Pancreas (tissue), 10 donors: ENCODE measurements at regions not wholly inside any gene's neighbourhood (a gene's known extent, or its start where the extent isn't known, plus 50 kb on each side); places are given as distances from the start of the nearest gene placed in this dataset.

Source experiments
- ATAC-seq, 4 donors: fragments of 200-7000 bp; cut with Tn5 transposase; one replicate each; pipeline versions ENCODE4 v1.8.0 to v1.9.1; 2020; ENCODE audit warnings: mild to moderate bottlenecking in 4 of 4, moderate library complexity in 4 of 4
- DNase-seq, 6 donors: peaks; one replicate each; pipeline ENCODE4 v3.0.0-alpha.2; 2020
- FAIRE-seq: peaks from 2 replicates; lab custom pipeline; 2012; peaks lifted over from hg19 to GRCh38; lab: Jason Lieb, UNC
- H3K27ac ChIP-seq, 4 donors: fragments of 200-600 bp; sonication (generic); 1 replicate in 3 of 4; 2 replicates in 1 of 4; pipeline versions ENCODE4 v1.5.0 to v1.8.0; 2020
- H3K27me3 ChIP-seq, 4 donors: fragments of 200-600 bp; one replicate each; pipeline ENCODE4 v1.8.0; 2021
- H3K36me3 ChIP-seq, 3 donors: fragments of 200-600 bp; sonication (generic) in 1 of 3; one replicate each; pipeline versions ENCODE4 v1.5.0 to v1.8.0; 2020 to 2021
- H3K4me1 ChIP-seq, 3 donors: fragments of 200-600 bp; one replicate each; pipeline ENCODE4 v1.8.0; 2021
- H3K4me3 ChIP-seq, 4 donors: fragments of 200-600 bp; sonication (generic) in 2 of 4; one replicate each; pipeline versions ENCODE4 v1.5.0 to v1.8.0; 2020 to 2021
- H3K9me3 ChIP-seq, 4 donors: fragments of 200-600 bp; one replicate each; pipeline ENCODE4 v1.8.0; 2021
- WGBS, 2 donors: extraction: QIAGEN DNeasy Blood & Tissue Kit; methylation state at CpG; one replicate each; pipeline ENCODE4 v1.1.7; 2013; 5-methylcytosine and 5-hydroxymethylcytosine counted together
- intact Hi-C, 3 donors: fragments of 100-400 bp; cut with DNase I; formaldehyde crosslinking; loops; one replicate each; pipeline versions ENCODE4 v1.11.1 to v1.14.2; 2022
- TF ChIP-seq, protein P1 (sequence below), 4 donors: fragments of 200-600 bp; sonication (generic) in 3 of 4; IDR thresholded peaks; one replicate each; pipeline versions ENCODE4 v1.5.0 to v1.8.0; 2021; ENCODE audit warnings: antibody characterized with exemption in 4 of 4
- donor health status: healthy with polysubstance abuse.
- donor health status: DM: no; HTN: no; CAD: no; lungs with moderate emphysema.
- donor health status: DM: no; HTN: no; CAD: no.
- donor health status: control.
- donor health status: control.
- donor health status: Bipolar disorder and iron deficiency.
- donor health status: DM: yes; HTN: yes; CAD: no.
- donor health status: DM: no; HTN: no; CAD: no.
- donor health status: DM: no; HTN: no; CAD: no.
- donor health status: DM: yes; HTN: yes; CAD: no.

DNA sequence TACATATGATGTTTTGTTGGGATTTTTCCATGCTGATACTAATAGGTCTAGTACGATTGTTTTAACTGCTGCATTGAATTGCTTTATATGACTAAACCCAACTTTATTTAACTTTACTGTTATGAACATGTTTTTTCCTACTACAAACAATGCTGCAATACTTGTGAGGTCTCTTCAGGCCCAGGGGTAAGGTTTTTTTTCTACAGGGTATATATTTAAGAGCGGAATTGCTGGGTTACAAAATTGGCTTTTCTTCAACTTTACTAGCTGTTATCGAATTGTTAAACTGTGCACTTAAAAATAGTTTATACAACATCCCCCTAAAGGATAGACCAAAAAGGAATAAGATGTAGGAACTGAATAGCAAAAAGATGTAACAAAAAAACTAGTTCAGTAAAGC, 78.5 kb upstream of the TMEM178A start:
- intact Hi-C loops, result no loop called here
- FAIRE-seq (no peak), DNase-seq (no peak), ATAC-seq (no peak)
- Histone ChIP-seq H3K4me3 (no peak overlapping the region), H3K36me3 (no peaks in the 10 kb centered on the region), H3K9me3 (no peaks in the 10 kb centered on the region), H3K4me1 (no peaks in the 10 kb centered on the region), H3K27me3 (no peaks in the 10 kb centered on the region), H3K27ac (no peak overlapping the region)
- TF ChIP-seq, protein P1, sequence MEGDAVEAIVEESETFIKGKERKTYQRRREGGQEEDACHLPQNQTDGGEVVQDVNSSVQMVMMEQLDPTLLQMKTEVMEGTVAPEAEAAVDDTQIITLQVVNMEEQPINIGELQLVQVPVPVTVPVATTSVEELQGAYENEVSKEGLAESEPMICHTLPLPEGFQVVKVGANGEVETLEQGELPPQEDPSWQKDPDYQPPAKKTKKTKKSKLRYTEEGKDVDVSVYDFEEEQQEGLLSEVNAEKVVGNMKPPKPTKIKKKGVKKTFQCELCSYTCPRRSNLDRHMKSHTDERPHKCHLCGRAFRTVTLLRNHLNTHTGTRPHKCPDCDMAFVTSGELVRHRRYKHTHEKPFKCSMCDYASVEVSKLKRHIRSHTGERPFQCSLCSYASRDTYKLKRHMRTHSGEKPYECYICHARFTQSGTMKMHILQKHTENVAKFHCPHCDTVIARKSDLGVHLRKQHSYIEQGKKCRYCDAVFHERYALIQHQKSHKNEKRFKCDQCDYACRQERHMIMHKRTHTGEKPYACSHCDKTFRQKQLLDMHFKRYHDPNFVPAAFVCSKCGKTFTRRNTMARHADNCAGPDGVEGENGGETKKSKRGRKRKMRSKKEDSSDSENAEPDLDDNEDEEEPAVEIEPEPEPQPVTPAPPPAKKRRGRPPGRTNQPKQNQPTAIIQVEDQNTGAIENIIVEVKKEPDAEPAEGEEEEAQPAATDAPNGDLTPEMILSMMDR (IDR thresholded peaks at IDR 0.05), result no peak
- WGBS, 2 donors, result 98 to 99% methylated on average over 3 of the region's 3 CpGs

DNA sequence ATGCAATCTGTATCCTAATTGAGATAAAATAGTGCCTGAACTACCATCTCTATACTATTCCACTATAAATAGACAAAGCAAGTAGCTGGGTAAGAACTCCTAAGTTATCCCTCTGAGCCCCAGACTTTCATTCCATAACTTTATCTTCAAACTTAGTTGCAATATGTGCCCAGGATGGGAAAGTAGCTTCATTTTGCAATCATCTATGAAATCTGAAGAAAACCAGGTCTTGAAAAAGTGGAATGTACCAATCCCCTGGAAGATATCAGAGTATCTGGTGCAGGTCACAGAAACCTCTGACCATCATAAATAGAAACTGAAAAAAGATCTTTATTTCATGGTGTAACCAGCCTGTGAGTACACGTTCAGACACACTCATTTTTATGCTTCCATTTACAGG, 78.1 kb upstream of the TMEM178A start:
- WGBS, 2 donors, result 85 to 94% methylated on average over 1 of the region's 1 CpG
- no peak overlapping the region for H3K27ac ChIP-seq
- FAIRE-seq (no peak), ATAC-seq (no peak), DNase-seq (no peak)
- no peaks in the 10 kb centered on the region for H3K4me1 ChIP-seq
- H3K4me3 ChIP-seq, result no peak overlapping the region
- TF ChIP-seq, protein P1 (IDR thresholded peaks at IDR 0.05), result no peak
- no peaks in the 10 kb centered on the region for H3K27me3 ChIP-seq
- intact Hi-C loops, result no loop called here
- no peaks in the 10 kb centered on the region for H3K36me3 ChIP-seq
- H3K9me3 ChIP-seq, result no peaks in the 10 kb centered on the region

DNA sequence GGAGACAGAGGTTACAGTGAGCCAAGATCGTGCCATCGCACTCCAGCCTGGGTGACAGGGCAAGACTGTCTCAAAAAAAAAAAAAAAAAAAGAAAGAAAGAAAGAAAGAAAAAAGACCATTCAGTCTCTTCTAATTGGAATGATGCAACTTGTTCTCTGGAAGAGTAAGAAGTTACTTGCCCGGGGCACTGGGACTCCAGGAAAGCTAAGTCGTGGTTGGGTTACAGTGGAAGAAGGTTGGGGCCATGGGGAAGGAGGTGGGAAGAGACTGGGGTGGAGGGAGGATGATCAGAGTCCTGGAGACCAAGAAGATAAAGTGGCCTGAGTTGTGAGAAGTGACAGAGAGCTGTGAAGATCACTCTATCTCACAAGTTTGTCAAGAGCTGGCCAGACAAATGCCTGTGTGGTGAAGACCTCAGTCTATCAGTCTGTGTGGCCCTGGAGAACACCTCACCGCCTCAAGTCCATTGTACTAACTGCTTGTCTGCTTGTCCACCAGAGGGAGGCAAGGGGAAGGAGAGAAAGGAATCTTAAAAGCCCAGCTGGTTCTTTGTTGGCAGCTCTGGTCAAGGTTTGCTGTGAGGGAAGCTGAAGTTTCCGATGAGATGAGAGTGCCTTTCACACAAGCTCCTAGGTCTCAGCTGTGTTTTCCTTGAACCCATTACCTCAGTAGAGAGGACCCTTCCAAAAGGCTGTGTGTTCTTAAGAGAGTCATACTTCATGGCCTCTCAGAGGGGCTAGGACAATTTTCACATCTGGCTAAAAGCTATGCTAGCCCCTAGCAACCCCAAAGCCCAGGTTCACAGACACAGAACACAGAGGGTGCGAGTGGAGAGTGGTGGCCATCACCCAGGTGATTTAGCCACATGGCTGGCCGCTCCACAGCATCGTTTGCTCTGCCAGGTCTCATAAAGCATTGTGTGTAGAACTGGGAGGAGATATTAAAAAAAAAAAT, 72.0 kb upstream of the TMEM178A start:
- Histone ChIP-seq H3K4me3 (no peak overlapping the region), H3K27ac (no peak overlapping the region), H3K4me1 (no peaks in the 10 kb centered on the region), H3K9me3 (no peaks in the 10 kb centered on the region), H3K36me3 (no peaks in the 10 kb centered on the region), H3K27me3 (no peaks in the 10 kb centered on the region)
- intact Hi-C loops, result loop anchor here in 1 of 3 donors (10.0 kb wide), 1 partner anchor 101 kb away; no protein-coding TSS in a partner anchor
- TF ChIP-seq, protein P1 (IDR thresholded peaks at IDR 0.05), result peak; percentile 38 to 45 (median 40)
- 54 to 55% methylated on average over 9 of the region's 9 CpGs for WGBS, 2 donors
- FAIRE-seq, result no peak
- peak in 3 of 6 donors; percentile 62 to 67 (median 62) for DNase-seq
- peak; percentile 89 to 100 (median 98) for ATAC-seq

DNA sequence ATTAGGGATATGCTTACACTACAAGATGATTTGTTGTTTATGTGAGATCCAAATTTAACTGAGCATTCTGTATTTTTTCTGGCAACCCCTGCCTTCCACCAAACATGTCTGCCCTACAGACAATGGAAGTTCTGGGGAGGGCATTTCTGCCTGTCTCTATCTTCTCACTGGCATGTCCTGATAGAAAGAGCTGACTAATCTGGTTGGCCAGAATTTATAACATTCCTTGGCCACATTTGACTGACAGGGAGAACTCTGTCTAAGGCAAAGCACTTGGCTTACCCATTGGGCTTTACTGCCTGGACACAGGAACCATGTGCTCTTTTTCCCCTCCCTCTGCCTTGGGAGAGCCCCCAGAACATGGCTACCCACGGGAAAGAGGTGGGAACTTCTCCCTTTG, 70.6 kb upstream of the TMEM178A start:
- H3K9me3 ChIP-seq, result no peaks in the 10 kb centered on the region
- DNase-seq, result no peak
- H3K4me3 ChIP-seq, result no peak overlapping the region
- no peak for FAIRE-seq
- no peak overlapping the region for H3K27ac ChIP-seq
- 82 to 94% methylated on average over 1 of the region's 1 CpG for WGBS, 2 donors
- H3K27me3 ChIP-seq, result no peaks in the 10 kb centered on the region
- H3K36me3 ChIP-seq, result no peaks in the 10 kb centered on the region
- no peaks in the 10 kb centered on the region for H3K4me1 ChIP-seq
- ATAC-seq, result no peak
- intact Hi-C loops, result loop anchor here in 1 of 3 donors (10.0 kb wide), 1 partner anchor 100 kb away; no protein-coding TSS in a partner anchor
- TF ChIP-seq, protein P1 (IDR thresholded peaks at IDR 0.05), result no peak

DNA sequence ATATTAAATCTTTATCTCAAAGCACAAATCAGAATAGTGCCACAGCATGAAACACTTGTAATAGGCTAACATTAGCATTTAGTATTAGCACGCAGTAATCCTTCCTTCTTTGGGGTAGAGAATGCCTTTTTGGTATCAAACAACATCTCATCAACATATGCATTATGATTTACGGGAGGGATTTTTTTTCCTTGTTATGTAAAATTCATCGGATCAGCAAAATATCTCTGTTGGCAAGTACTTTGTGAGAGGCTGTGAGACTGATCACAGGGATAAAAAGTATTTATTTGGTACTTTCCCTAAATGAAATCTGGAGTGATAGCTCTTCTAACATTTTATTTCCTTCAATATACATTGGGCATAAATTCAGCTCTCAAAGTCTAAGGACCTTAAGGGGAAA, 68.4 kb upstream of the TMEM178A start:
- Histone ChIP-seq H3K4me3 (no peak overlapping the region), H3K9me3 (no peaks in the 10 kb centered on the region), H3K4me1 (no peaks in the 10 kb centered on the region), H3K36me3 (no peaks in the 10 kb centered on the region), H3K27me3 (no peaks in the 10 kb centered on the region), H3K27ac (no peak overlapping the region)
- no peak for FAIRE-seq
- no peak for DNase-seq
- TF ChIP-seq, protein P1 (IDR thresholded peaks at IDR 0.05), result no peak
- intact Hi-C loops, result loop anchor here in 1 of 3 donors (10.0 kb wide), 1 partner anchor 97 kb away; no protein-coding TSS in a partner anchor
- 89 to 93% methylated on average over 3 of the region's 3 CpGs for WGBS, 2 donors
- ATAC-seq, result no peak
